HL-60 (cell line): ENCODE measurements at regions not wholly inside any gene's neighbourhood (a gene's known extent, or its start where the extent isn't known, plus 50 kb on each side); places are given as distances from the start of the nearest gene placed in this dataset.
A peak's percentile ranks its signal among the peaks of the same experiment; 100 is the strongest.

Experiments
- DNase-seq, 2 experiments: peaks; one replicate each; pipeline ENCODE4 v3.0.0-alpha.2; 2010 to 2020; ENCODE audit warnings: low read depth in 1 of 2, low spot score in 1 of 2
- H3K27ac ChIP-seq: fragments of 250-450 bp; sonication (Bioruptor Pico); replicated peaks from 2 replicates; pipeline ENCODE4 v1.5.1; 2020; ENCODE audit warnings: mild to moderate bottlenecking, moderate library complexity
- H3K27me3 ChIP-seq: fragments of 250-450 bp; sonication (Bioruptor Pico); 2 replicates; pipeline ENCODE4 v1.5.1; 2021; ENCODE audit warnings: mild to moderate bottlenecking, moderate library complexity; ENCODE audit not compliant: insufficient read depth, poor library complexity, severe bottlenecking
- H3K4me3 ChIP-seq: replicated peaks from 2 replicates; pipeline ENCODE4 v1.5.1; 2011; ENCODE audit warnings: mild to moderate bottlenecking, control low read depth, low read length; ENCODE audit not compliant: insufficient read depth
- CTCF ChIP-seq: IDR thresholded peaks from one replicate; pipeline ENCODE4 v1.5.1; 2011; ENCODE audit warnings: low read length, control low read depth, inconsistent platforms; ENCODE audit not compliant: insufficient read depth
- GABPA ChIP-seq: IDR thresholded peaks from 2 replicates; pipeline ENCODE4 v1.6.1; 2012; ENCODE audit warnings: low read depth
- POLR2AphosphoS5 ChIP-seq: IDR thresholded peaks from 2 replicates; pipeline ENCODE4 v1.6.1; 2012; ENCODE audit warnings: low read depth
- REST ChIP-seq: IDR thresholded peaks from 2 replicates; pipeline ENCODE4 v1.6.1; 2012; ENCODE audit warnings: low read depth; ENCODE audit not compliant: insufficient replicate concordance
- SPI1 ChIP-seq: IDR thresholded peaks from 2 replicates; pipeline ENCODE4 v1.6.1; 2012; ENCODE audit warnings: low read depth, mild to moderate bottlenecking, borderline replicate concordance

- H3K4me3 ChIP-seq: no peak overlapping the region
- DNase-seq: peak; percentile 86 to 95
- H3K27ac ChIP-seq: peak overlapping the region; percentile 35
- TF ChIP-seq SPI1 (peak; percentile 67), GABPA (no peak), CTCF (no peak)
- H3K27me3 ChIP-seq: no peaks in the 10 kb centered on the region
These were observed 408.7 kb upstream of the TMPRSS15 start for GRCh38 chr21:18812308-18812707.

DNA sequence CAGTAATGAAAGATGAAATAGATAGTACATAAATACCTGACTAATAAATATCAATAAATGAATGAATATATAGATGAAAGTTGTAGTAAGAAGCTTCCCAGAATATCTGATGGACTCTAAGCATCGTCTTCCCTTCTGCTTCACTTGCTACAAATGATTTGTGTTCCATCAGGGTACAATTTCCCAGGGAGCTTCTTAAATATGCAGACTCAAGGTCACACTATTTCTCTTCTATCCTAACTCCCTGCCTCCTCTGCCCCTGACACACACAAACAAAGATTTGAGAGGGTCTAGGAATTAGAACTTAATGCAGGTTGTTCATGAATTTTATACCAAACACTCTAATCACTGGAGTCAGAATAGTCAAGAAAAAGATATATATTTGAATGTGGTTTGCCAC is 415.9 kb upstream of the TMPRSS15 start:
- no peak overlapping the region for H3K4me3 ChIP-seq
- DNase-seq: no peak
- no peak for TF ChIP-seq POLR2AphosphoS5
- no peak overlapping the region for H3K27ac ChIP-seq
- no peaks in the 10 kb centered on the region for H3K27me3 ChIP-seq

- H3K4me3 ChIP-seq: no peak overlapping the region
- H3K27me3 ChIP-seq: no peaks in the 10 kb centered on the region
- DNase-seq: no peak
- TF ChIP-seq SPI1 (no peak), GABPA (no peak), REST (no peak), POLR2AphosphoS5 (no peak), CTCF (no peak)
- H3K27ac ChIP-seq: no peak overlapping the region
These were observed 423.0 kb upstream of the TMPRSS15 start for GRCh38 chr21:18826562-18826961.

GRCh38 chr21:18831942-18832676 is 428.5 kb upstream of the TMPRSS15 start:
- DNase-seq: no peak
- no peak overlapping the region for H3K27ac ChIP-seq
- H3K4me3 ChIP-seq: no peak overlapping the region
- H3K27me3 ChIP-seq: no peaks in the 10 kb centered on the region
- TF ChIP-seq CTCF (no peak), REST (no peak), SPI1 (no peak), GABPA (no peak), POLR2AphosphoS5 (no peak)
